SU-DHL-6 (cell line): ENCODE measurements at regions not wholly inside any gene's neighbourhood (a gene's known extent, or its start where the extent isn't known, plus 50 kb on each side); places are given as distances from the start of the nearest gene placed in this dataset.
"Not testable (repeated sequence)": the region's sequence is repeated elsewhere in the genome, so short reads cannot be mapped to it uniquely, and the experiment has no call there.

ENCODE experiments used
- H2AFZ ChIP-seq: fragments of 200-600 bp; sonication (generic); 2 replicates; pipeline ENCODE4 v1.6.1; 2014; ENCODE audit warnings: low read depth, mild to moderate bottlenecking, moderate library complexity, mixed read lengths, antibody characterized with exemption, low read length; ENCODE audit not compliant: severe bottlenecking
- H3F3A ChIP-seq: fragments of 200-600 bp; shearing (Covaris generic); 2 replicates; pipeline ENCODE4 v1.6.0; 2016; ENCODE audit warnings: antibody characterized with exemption, mild to moderate bottlenecking; ENCODE audit not compliant: insufficient read depth
- H3K27ac ChIP-seq: fragments of 200-600 bp; sonication (generic); 2 replicates; pipeline ENCODE4 v1.5.1; 2016; ENCODE audit warnings: low read depth, mild to moderate bottlenecking, low read length, moderate library complexity, mixed read lengths
- H3K27me3 ChIP-seq: fragments of 200-600 bp; sonication (generic), shearing (Covaris generic); 2 replicates; pipeline ENCODE4 v1.6.0; 2014; ENCODE audit warnings: mild to moderate bottlenecking, low read length
- H3K36me3 ChIP-seq: fragments of 200-600 bp; sonication (generic); 2 replicates; pipeline ENCODE4 v1.6.1; 2014; ENCODE audit warnings: mild to moderate bottlenecking, low read length, mixed read lengths
- H3K4me2 ChIP-seq: fragments of 300-600, 200-600 bp; shearing (Covaris generic), sonication (generic); 2 replicates; pipeline ENCODE4 v1.6.0; 2014; ENCODE audit warnings: low read length, low read depth, mild to moderate bottlenecking; ENCODE audit not compliant: poor library complexity, severe bottlenecking
- H3K4me3 ChIP-seq: fragments of 200-600 bp; sonication (generic); 2 replicates; pipeline ENCODE4 v1.5.1; 2014; ENCODE audit warnings: antibody characterized with exemption, low read length, mild to moderate bottlenecking, mixed read lengths; ENCODE audit not compliant: insufficient read depth, poor library complexity, severe bottlenecking
- H3K79me2 ChIP-seq: fragments of 200-600 bp; sonication (generic); 2 replicates; pipeline ENCODE4 v1.6.1; 2014; ENCODE audit warnings: mild to moderate bottlenecking, low read length, moderate library complexity; ENCODE audit not compliant: insufficient read depth
- H3K9ac ChIP-seq: fragments of 200-600 bp; sonication (generic); 2 replicates; pipeline ENCODE4 v1.7.0; 2014; ENCODE audit warnings: mild to moderate bottlenecking, low read length
- H3K9me2 ChIP-seq: fragments of 200-600 bp; sonication (generic); replicated peaks from 2 replicates; pipeline ENCODE4 v1.6.1; 2014; ENCODE audit warnings: low read length; ENCODE audit not compliant: insufficient read depth
- H3K9me3 ChIP-seq: fragments of 200-600 bp; sonication (generic); 2 replicates; pipeline ENCODE4 v1.6.1; 2014; ENCODE audit warnings: low read length, mixed read lengths; ENCODE audit not compliant: insufficient read depth
- H4K20me1 ChIP-seq: fragments of 200-600 bp; sonication (generic); 2 replicates; pipeline ENCODE4 v1.6.1; 2014; ENCODE audit warnings: low read depth, mild to moderate bottlenecking, antibody characterized with exemption, low read length, moderate library complexity, mixed read lengths
- EZH2phosphoT487 ChIP-seq: fragments of 200-600 bp; sonication (generic), shearing (Covaris generic); conservative IDR thresholded peaks from 2 replicates; pipeline ENCODE4 v1.6.1; 2018; ENCODE audit warnings: mild to moderate bottlenecking, antibody characterized with exemption, low read length, moderate library complexity, mixed read lengths
- TF ChIP-seq, protein P1 (sequence below): fragments of 200-600 bp; sonication (generic); IDR thresholded peaks from one replicate; pipeline ENCODE4 v1.5.1; 2017; ENCODE audit warnings: antibody characterized with exemption, mild to moderate bottlenecking, low read length, moderate library complexity; ENCODE audit not compliant: insufficient read depth, poor library complexity, severe bottlenecking

- TF ChIP-seq EZH2phosphoT487, result no peak
- TF ChIP-seq, protein P1, sequence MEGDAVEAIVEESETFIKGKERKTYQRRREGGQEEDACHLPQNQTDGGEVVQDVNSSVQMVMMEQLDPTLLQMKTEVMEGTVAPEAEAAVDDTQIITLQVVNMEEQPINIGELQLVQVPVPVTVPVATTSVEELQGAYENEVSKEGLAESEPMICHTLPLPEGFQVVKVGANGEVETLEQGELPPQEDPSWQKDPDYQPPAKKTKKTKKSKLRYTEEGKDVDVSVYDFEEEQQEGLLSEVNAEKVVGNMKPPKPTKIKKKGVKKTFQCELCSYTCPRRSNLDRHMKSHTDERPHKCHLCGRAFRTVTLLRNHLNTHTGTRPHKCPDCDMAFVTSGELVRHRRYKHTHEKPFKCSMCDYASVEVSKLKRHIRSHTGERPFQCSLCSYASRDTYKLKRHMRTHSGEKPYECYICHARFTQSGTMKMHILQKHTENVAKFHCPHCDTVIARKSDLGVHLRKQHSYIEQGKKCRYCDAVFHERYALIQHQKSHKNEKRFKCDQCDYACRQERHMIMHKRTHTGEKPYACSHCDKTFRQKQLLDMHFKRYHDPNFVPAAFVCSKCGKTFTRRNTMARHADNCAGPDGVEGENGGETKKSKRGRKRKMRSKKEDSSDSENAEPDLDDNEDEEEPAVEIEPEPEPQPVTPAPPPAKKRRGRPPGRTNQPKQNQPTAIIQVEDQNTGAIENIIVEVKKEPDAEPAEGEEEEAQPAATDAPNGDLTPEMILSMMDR, result no peak
- H3K4me2 ChIP-seq, result no peak overlapping the region
- H4K20me1 ChIP-seq, result no peaks in the 10 kb centered on the region
- no peak overlapping the region for H3K9ac ChIP-seq
- H2AFZ ChIP-seq, result no peak overlapping the region
- H3K9me2 ChIP-seq, result no peaks in the 10 kb centered on the region
- H3K79me2 ChIP-seq, result no peaks in the 10 kb centered on the region
- H3K27me3 ChIP-seq, result no peaks in the 10 kb centered on the region
- H3K27ac ChIP-seq, result no peak overlapping the region
- no peak overlapping the region for H3K4me3 ChIP-seq
- no peaks in the 10 kb centered on the region for H3K36me3 ChIP-seq
- H3F3A ChIP-seq, result no peaks in the 10 kb centered on the region
- H3K9me3 ChIP-seq, result no peaks in the 10 kb centered on the region
These were observed 452.3 kb upstream of the PTGER4 start for GRCh38 chr5:40227366-40227765.

DNA sequence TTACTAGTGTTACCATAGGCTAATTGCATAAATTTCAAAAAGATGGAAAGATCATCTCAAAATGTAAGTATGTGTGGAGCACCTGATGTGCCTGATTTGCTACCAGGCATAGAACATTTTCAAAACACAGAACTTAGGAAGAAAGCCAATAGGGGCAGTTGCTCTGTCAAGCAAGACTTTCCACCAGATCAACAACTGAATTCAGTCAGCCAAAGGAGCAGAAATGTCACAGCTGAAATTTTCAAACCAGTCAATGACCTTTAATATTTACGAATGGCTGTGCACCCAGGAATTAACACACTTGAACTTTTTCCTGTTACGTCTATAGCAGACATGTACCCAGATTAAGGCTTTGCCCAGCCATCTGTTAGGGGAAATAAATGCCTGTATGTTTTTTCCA, 452.8 kb upstream of the PTGER4 start:
- no peaks in the 10 kb centered on the region for H3K27me3 ChIP-seq
- no peaks in the 10 kb centered on the region for H3K36me3 ChIP-seq
- no peak overlapping the region for H3K4me3 ChIP-seq
- TF ChIP-seq EZH2phosphoT487, result no peak
- TF ChIP-seq, protein P1, result no peak
- H2AFZ ChIP-seq, result no peak overlapping the region
- H3K9ac ChIP-seq, result no peak overlapping the region
- H3K9me3 ChIP-seq, result no peaks in the 10 kb centered on the region
- H4K20me1 ChIP-seq, result no peaks in the 10 kb centered on the region
- no peak overlapping the region for H3K4me2 ChIP-seq
- no peak overlapping the region for H3K27ac ChIP-seq
- H3K9me2 ChIP-seq, result no peaks in the 10 kb centered on the region
- no peaks in the 10 kb centered on the region for H3K79me2 ChIP-seq
- H3F3A ChIP-seq, result no peaks in the 10 kb centered on the region

DNA sequence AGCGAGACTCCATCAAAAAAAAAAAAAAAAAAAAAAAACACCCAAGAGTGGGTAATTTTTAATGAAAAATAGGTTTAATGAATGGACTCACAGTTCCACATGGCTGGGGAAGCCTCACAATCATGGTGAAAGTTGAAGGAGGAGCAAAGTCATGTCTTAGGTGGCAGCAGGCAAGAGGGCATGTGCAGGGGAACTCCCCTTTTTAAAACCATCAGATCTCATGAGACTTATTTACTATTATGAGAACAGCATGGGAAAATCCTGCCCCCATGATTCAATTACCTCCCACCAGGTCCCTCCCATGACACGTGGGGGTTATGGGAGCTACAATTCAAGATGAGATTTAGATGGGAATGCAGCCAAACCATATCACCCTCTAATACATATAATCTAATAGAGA, 454.6 kb upstream of the PTGER4 start:
- not testable (repeated sequence) for H3K27me3 ChIP-seq, H3K36me3 ChIP-seq, H3K9ac ChIP-seq, H3K9me3 ChIP-seq, H4K20me1 ChIP-seq, H3K4me2 ChIP-seq, H2AFZ ChIP-seq, H3K27ac ChIP-seq, H3K4me3 ChIP-seq, H3K79me2 ChIP-seq, H3K9me2 ChIP-seq, H3F3A ChIP-seq

- TF ChIP-seq, protein P1, result no peak
- TF ChIP-seq EZH2phosphoT487, result no peak
- Histone ChIP-seq H3K4me3 (no peak overlapping the region), H3K27me3 (no peaks in the 10 kb centered on the region), H3K36me3 (no peaks in the 10 kb centered on the region), H3K27ac (no peak overlapping the region), H3K9ac (no peak overlapping the region), H3K4me2 (no peak overlapping the region), H3K79me2 (no peaks in the 10 kb centered on the region), H4K20me1 (no peaks in the 10 kb centered on the region), H2AFZ (no peak overlapping the region), H3K9me3 (no peaks in the 10 kb centered on the region), H3F3A (no peaks in the 10 kb centered on the region), H3K9me2 (no peaks in the 10 kb centered on the region)
These were observed 455.3 kb upstream of the PTGER4 start for GRCh38 chr5:40224421-40224820.
